Mesenchymal stem cell (in vitro differentiated cells and primary cell): ENCODE measurements at regions not wholly inside any gene's neighbourhood (a gene's known extent, or its start where the extent isn't known, plus 50 kb on each side); places are given as distances from the start of the nearest gene placed in this dataset.
"Not testable (repeated sequence)": the region's sequence is repeated elsewhere in the genome, so short reads cannot be mapped to it uniquely, and the experiment has no call there.

Experiments
- DNase-seq: peaks from one replicate; pipeline ENCODE4 v3.0.0-alpha.2; 2013
- H2AFZ ChIP-seq: one replicate; pipeline ENCODE4 v1.6.1; 2013; ENCODE audit warnings: low read depth, mild to moderate bottlenecking, control low read depth, inconsistent platforms, low read length, moderate library complexity
- H2AK5ac ChIP-seq: 2 replicates; pipeline ENCODE4 v1.6.1; 2013; ENCODE audit warnings: low read length, moderate library complexity, mild to moderate bottlenecking, inconsistent platforms; ENCODE audit not compliant: severe bottlenecking
- H2BK120ac ChIP-seq: one replicate; pipeline ENCODE4 v1.6.1; 2013; ENCODE audit warnings: low read depth, mild to moderate bottlenecking, inconsistent platforms, low read length, moderate library complexity
- H2BK12ac ChIP-seq, 2 experiments: one replicate each; pipeline ENCODE4 v1.6.1; 2013; ENCODE audit warnings: inconsistent platforms in 2 of 2, low read length in 2 of 2, mild to moderate bottlenecking in 2 of 2, moderate library complexity in 2 of 2, control low read depth in 1 of 2
- H2BK15ac ChIP-seq: one replicate; pipeline ENCODE4 v1.6.1; 2013; ENCODE audit warnings: mild to moderate bottlenecking, low read depth, inconsistent platforms; ENCODE audit not compliant: poor library complexity, severe bottlenecking
- H2BK5ac ChIP-seq: 2 replicates; pipeline ENCODE4 v1.6.1; 2013; ENCODE audit warnings: low read depth, mild to moderate bottlenecking, low read length, control low read depth, inconsistent platforms; ENCODE audit not compliant: poor library complexity, severe bottlenecking
- H3K14ac ChIP-seq, 2 experiments: one replicate each; pipeline ENCODE4 v1.6.1; 2013; ENCODE audit warnings: inconsistent platforms in 2 of 2, low read length in 2 of 2, control low read depth in 1 of 2, mild to moderate bottlenecking in 1 of 2, moderate library complexity in 1 of 2
- H3K18ac ChIP-seq, 2 experiments: one replicate each; pipeline ENCODE4 v1.6.1; 2013; ENCODE audit warnings: inconsistent platforms in 2 of 2, low read length in 2 of 2, control low read depth in 1 of 2, low read depth in 1 of 2, mild to moderate bottlenecking in 1 of 2
- H3K23ac ChIP-seq, 2 experiments: one replicate each; pipeline ENCODE4 v1.6.1; 2013; ENCODE audit warnings: inconsistent platforms in 2 of 2, low read length in 2 of 2, mild to moderate bottlenecking in 2 of 2, moderate library complexity in 2 of 2, control low read depth in 1 of 2
- H3K27ac ChIP-seq: 2 replicates; pipeline ENCODE4 v1.5.1; 2013; ENCODE audit warnings: mild to moderate bottlenecking, moderate library complexity, low read length, control low read depth, inconsistent platforms; ENCODE audit not compliant: poor library complexity, severe bottlenecking
- H3K27me3 ChIP-seq, 2 experiments: 2 replicates each; pipeline versions ENCODE4 v1.6.1 to v1.7.0; 2013; ENCODE audit warnings: low read length in 2 of 2, mild to moderate bottlenecking in 2 of 2, moderate library complexity in 2 of 2, control low read depth in 1 of 2, inconsistent platforms in 1 of 2; ENCODE audit not compliant: control insufficient read depth in 1 of 2, insufficient read depth in 1 of 2
- H3K36me3 ChIP-seq, 2 experiments: 2 replicates each; pipeline versions ENCODE4 v1.6.1 to v1.7.0; 2013; ENCODE audit warnings: low read length in 2 of 2, control low read depth in 1 of 2, inconsistent platforms in 1 of 2, low read depth in 1 of 2, mild to moderate bottlenecking in 1 of 2; ENCODE audit not compliant: insufficient read depth in 2 of 2, control insufficient read depth in 1 of 2
- H3K4ac ChIP-seq, 2 experiments: one replicate each; pipeline ENCODE4 v1.6.1; 2013; ENCODE audit warnings: inconsistent platforms in 2 of 2, low read length in 2 of 2, mild to moderate bottlenecking in 2 of 2, moderate library complexity in 2 of 2, control low read depth in 1 of 2, low read depth in 1 of 2
- H3K4me1 ChIP-seq: 2 replicates; pipeline ENCODE4 v1.6.1; 2013; ENCODE audit warnings: low read depth, low read length, control low read depth; ENCODE audit not compliant: control insufficient read depth, insufficient read depth
- H3K4me2 ChIP-seq: 2 replicates; pipeline ENCODE4 v1.6.1; 2013; ENCODE audit warnings: low read length, mild to moderate bottlenecking, inconsistent platforms; ENCODE audit not compliant: poor library complexity, severe bottlenecking
- H3K4me3 ChIP-seq, 2 experiments: 2 replicates each; pipeline versions ENCODE4 v1.5.1 to v1.7.0; 2013; ENCODE audit warnings: low read length in 2 of 2, mild to moderate bottlenecking in 2 of 2, control low read depth in 1 of 2, low read depth in 1 of 2; ENCODE audit not compliant: insufficient read depth in 1 of 2
- H3K79me1 ChIP-seq: replicated peaks from 2 replicates; pipeline ENCODE4 v1.6.1; 2013; ENCODE audit warnings: mild to moderate bottlenecking, control low read depth, low read length, inconsistent platforms; ENCODE audit not compliant: poor library complexity, severe bottlenecking
- H3K9ac ChIP-seq: 2 replicates; pipeline ENCODE4 v1.7.0; 2013; ENCODE audit warnings: mild to moderate bottlenecking, low read length, moderate library complexity
- H3K9me3 ChIP-seq: 2 replicates; pipeline ENCODE4 v1.7.0; 2013; ENCODE audit warnings: mild to moderate bottlenecking, low read length; ENCODE audit not compliant: control insufficient read depth
- H4K8ac ChIP-seq: one replicate; pipeline ENCODE4 v1.6.1; 2013; ENCODE audit warnings: inconsistent platforms, mild to moderate bottlenecking, low read length, moderate library complexity
- H4K91ac ChIP-seq: one replicate; pipeline ENCODE4 v1.6.1; 2013; ENCODE audit warnings: mild to moderate bottlenecking, low read length, inconsistent platforms
- WGBS: methylation state at CpG from one replicate; pipeline ENCODE4 v1.1.7; 2013; ENCODE audit warnings: mixed read lengths; 5-methylcytosine and 5-hydroxymethylcytosine counted together

GRCh38 chr16:31727553-31727952 lies 146.1 kb upstream of the ZNF267 start:
- H3K79me1 ChIP-seq, result peaks cover 18% of the 10 kb centered on the region
- no peak overlapping the region for H3K9ac ChIP-seq
- no peak overlapping the region for H2BK15ac ChIP-seq
- no peak overlapping the region for H3K18ac ChIP-seq
- H3K4me2 ChIP-seq, result no peak overlapping the region
- H3K4me3 ChIP-seq, result peak overlapping the region in 1 of 2 experiments; percentile 24
- H2BK12ac ChIP-seq, result no peak overlapping the region
- no peak overlapping the region for H2AFZ ChIP-seq
- no peaks in the 10 kb centered on the region for H3K4me1 ChIP-seq
- H2BK120ac ChIP-seq, result no peak overlapping the region
- no peak overlapping the region for H4K8ac ChIP-seq
- H2AK5ac ChIP-seq, result no peak overlapping the region
- peaks cover 15 to 85% of the 10 kb centered on the region in 2 experiments for H3K36me3 ChIP-seq
- H3K4ac ChIP-seq, result no peak overlapping the region
- no peak for DNase-seq
- no peaks in the 10 kb centered on the region for H3K27me3 ChIP-seq
- no peak overlapping the region for H3K27ac ChIP-seq
- peaks cover 94% of the 10 kb centered on the region for H3K9me3 ChIP-seq
- H4K91ac ChIP-seq, result no peak overlapping the region
- no peak overlapping the region for H3K23ac ChIP-seq
- no peak overlapping the region for H3K14ac ChIP-seq
- no peak overlapping the region for H2BK5ac ChIP-seq

- H2BK12ac ChIP-seq, result no peak overlapping the region
- H3K18ac ChIP-seq, result no peak overlapping the region
- no peak for DNase-seq
- H2BK5ac ChIP-seq, result no peak overlapping the region
- H3K23ac ChIP-seq, result no peak overlapping the region
- peaks cover 9 to 83% of the 10 kb centered on the region in 2 experiments for H3K36me3 ChIP-seq
- no peak overlapping the region for H3K4me2 ChIP-seq
- H4K8ac ChIP-seq, result no peak overlapping the region
- H3K4ac ChIP-seq, result no peak overlapping the region
- peaks cover 95% of the 10 kb centered on the region for H3K9me3 ChIP-seq
- no peak overlapping the region for H3K9ac ChIP-seq
- H3K4me3 ChIP-seq, result no peak overlapping the region
- H3K27ac ChIP-seq, result no peak overlapping the region
- H3K79me1 ChIP-seq, result peaks cover 10% of the 10 kb centered on the region
- H2BK15ac ChIP-seq, result no peak overlapping the region
- WGBS, result 90% methylated on average over 2 of the region's 3 CpGs
- no peak overlapping the region for H2AFZ ChIP-seq
- no peak overlapping the region for H2AK5ac ChIP-seq
- H2BK120ac ChIP-seq, result no peak overlapping the region
- H4K91ac ChIP-seq, result no peak overlapping the region
- no peaks in the 10 kb centered on the region for H3K27me3 ChIP-seq
- no peak overlapping the region for H3K14ac ChIP-seq
- no peaks in the 10 kb centered on the region for H3K4me1 ChIP-seq
Measured at GRCh38 chr16:31734265-31734664, 139.3 kb upstream of the ZNF267 start.

- not testable (repeated sequence) for H3K27ac ChIP-seq, H4K8ac ChIP-seq, DNase-seq, H3K4ac ChIP-seq, H3K27me3 ChIP-seq, H2BK5ac ChIP-seq, H2AFZ ChIP-seq, H3K18ac ChIP-seq, H3K4me3 ChIP-seq, H2BK120ac ChIP-seq, H2BK12ac ChIP-seq, H2AK5ac ChIP-seq, H3K4me1 ChIP-seq, H2BK15ac ChIP-seq, H3K9ac ChIP-seq, H3K4me2 ChIP-seq, H4K91ac ChIP-seq, H3K14ac ChIP-seq, H3K23ac ChIP-seq
- H3K9me3 ChIP-seq, result peaks cover 86% of the 10 kb centered on the region
- peaks cover 20% of the 10 kb centered on the region for H3K79me1 ChIP-seq
- peaks cover 10 to 29% of the 10 kb centered on the region in 2 experiments for H3K36me3 ChIP-seq
Measured at GRCh38 chr16:31745098-31745497, 128.5 kb upstream of the ZNF267 start.

- H2BK15ac ChIP-seq, result no peak overlapping the region
- no peaks in the 10 kb centered on the region for H3K4me1 ChIP-seq
- no peak overlapping the region for H2BK120ac ChIP-seq
- peaks cover 19% of the 10 kb centered on the region for H3K79me1 ChIP-seq
- H3K14ac ChIP-seq, result no peak overlapping the region
- H3K23ac ChIP-seq, result no peak overlapping the region
- H4K8ac ChIP-seq, result no peak overlapping the region
- H3K4me2 ChIP-seq, result no peak overlapping the region
- peaks cover 10 to 23% of the 10 kb centered on the region in 2 experiments for H3K36me3 ChIP-seq
- no peak for DNase-seq
- no peak overlapping the region for H2AK5ac ChIP-seq
- H3K27me3 ChIP-seq, result no peaks in the 10 kb centered on the region
- H4K91ac ChIP-seq, result no peak overlapping the region
- H2AFZ ChIP-seq, result no peak overlapping the region
- H3K18ac ChIP-seq, result no peak overlapping the region
- no peak overlapping the region for H2BK12ac ChIP-seq
- 88% methylated on average over 1 of the region's 2 CpGs for WGBS
- H3K4ac ChIP-seq, result no peak overlapping the region
- no peak overlapping the region for H2BK5ac ChIP-seq
- no peak overlapping the region for H3K9ac ChIP-seq
- H3K4me3 ChIP-seq, result peak overlapping the region in 1 of 2 experiments; percentile 44
- no peak overlapping the region for H3K27ac ChIP-seq
- peaks cover 86% of the 10 kb centered on the region for H3K9me3 ChIP-seq
Measured at GRCh38 chr16:31745900-31746299, 127.7 kb upstream of the ZNF267 start.
